GM12872 (cell line): ENCODE measurements at regions not wholly inside any gene's neighbourhood (a gene's known extent, or its start where the extent isn't known, plus 50 kb on each side); places are given as distances from the start of the nearest gene placed in this dataset.

Experiments
- TF ChIP-seq, protein P1 (sequence below): IDR thresholded peaks from 3 replicates; pipeline ENCODE4 v1.5.1; 2011; ENCODE audit warnings: low read depth, mild to moderate bottlenecking, low read length, moderate library complexity; ENCODE audit not compliant: insufficient read depth

GRCh38 chr11:33646629-33647028 is 54.0 kb downstream of the C11orf91 start:
- TF ChIP-seq, protein P1, sequence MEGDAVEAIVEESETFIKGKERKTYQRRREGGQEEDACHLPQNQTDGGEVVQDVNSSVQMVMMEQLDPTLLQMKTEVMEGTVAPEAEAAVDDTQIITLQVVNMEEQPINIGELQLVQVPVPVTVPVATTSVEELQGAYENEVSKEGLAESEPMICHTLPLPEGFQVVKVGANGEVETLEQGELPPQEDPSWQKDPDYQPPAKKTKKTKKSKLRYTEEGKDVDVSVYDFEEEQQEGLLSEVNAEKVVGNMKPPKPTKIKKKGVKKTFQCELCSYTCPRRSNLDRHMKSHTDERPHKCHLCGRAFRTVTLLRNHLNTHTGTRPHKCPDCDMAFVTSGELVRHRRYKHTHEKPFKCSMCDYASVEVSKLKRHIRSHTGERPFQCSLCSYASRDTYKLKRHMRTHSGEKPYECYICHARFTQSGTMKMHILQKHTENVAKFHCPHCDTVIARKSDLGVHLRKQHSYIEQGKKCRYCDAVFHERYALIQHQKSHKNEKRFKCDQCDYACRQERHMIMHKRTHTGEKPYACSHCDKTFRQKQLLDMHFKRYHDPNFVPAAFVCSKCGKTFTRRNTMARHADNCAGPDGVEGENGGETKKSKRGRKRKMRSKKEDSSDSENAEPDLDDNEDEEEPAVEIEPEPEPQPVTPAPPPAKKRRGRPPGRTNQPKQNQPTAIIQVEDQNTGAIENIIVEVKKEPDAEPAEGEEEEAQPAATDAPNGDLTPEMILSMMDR, result no peak

- TF ChIP-seq, protein P1, result no peak
Measured at GRCh38 chr11:33646168-33646567, 54.5 kb downstream of the C11orf91 start.

GRCh38 chr11:33645686-33646085 is 54.9 kb downstream of the C11orf91 start:
- TF ChIP-seq, protein P1, result no peak

GRCh38 chr11:33643167-33643824 is 57.3 kb downstream of the C11orf91 start:
- TF ChIP-seq, protein P1, result no peak

- TF ChIP-seq, protein P1, result no peak
Measured at GRCh38 chr11:33642461-33643166, 58.0 kb downstream of the C11orf91 start.

- TF ChIP-seq, protein P1, result no peak
Measured at GRCh38 chr11:33640730-33641371, 59.8 kb downstream of the C11orf91 start.

DNA sequence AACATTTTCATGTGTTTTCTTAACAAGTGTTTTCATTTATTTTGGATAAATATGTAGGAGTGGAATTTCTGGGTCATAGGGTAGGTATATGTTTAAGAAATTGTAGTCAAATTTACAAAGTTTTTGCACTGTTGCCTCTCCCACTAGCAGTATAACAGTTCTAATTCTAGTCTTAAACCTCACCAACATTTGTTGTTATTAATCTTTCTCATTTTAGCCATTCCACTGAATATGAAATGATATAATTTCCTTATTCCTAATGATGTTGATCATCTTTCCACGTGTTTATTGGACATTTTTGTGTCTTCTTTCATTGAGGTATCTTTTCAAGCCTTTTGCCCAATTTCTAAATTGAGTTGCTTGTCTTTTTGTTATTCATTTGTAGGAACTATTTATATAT is 62.0 kb downstream of the C11orf91 start:
- TF ChIP-seq, protein P1, result no peak
